HepG2 (cell line): ENCODE measurements at regions not wholly inside any gene's neighbourhood (a gene's known extent, or its start where the extent isn't known, plus 50 kb on each side); places are given as distances from the start of the nearest gene placed in this dataset.

Experiments used
- AGO2 ChIP-seq: fragments of 200-400 bp; formaldehyde crosslinking; optimal IDR thresholded peaks from 2 replicates; pipeline ENCODE3; 2017; ENCODE audit warnings: mild to moderate bottlenecking, low read depth, low read length, moderate library complexity
- ATAD3A ChIP-seq: sonication (generic); formaldehyde crosslinking; IDR thresholded peaks from 2 replicates; pipeline ENCODE4 v1.4.0; 2020; ENCODE audit warnings: missing genetic modification reagents
- CHD2 ChIP-seq: IDR thresholded peaks from 2 replicates; pipeline ENCODE4 v1.6.1; 2011; ENCODE audit warnings: low read depth, low read length, improper control_type of control experiment
- E2F5 ChIP-seq: sonication (generic); formaldehyde crosslinking; conservative IDR thresholded peaks from 2 replicates; pipeline ENCODE4 v1.4.0; 2020; ENCODE audit warnings: missing genetic modification reagents
- EHMT2 ChIP-seq: fragments of 200-600 bp; sonication (generic); IDR thresholded peaks from 2 replicates; pipeline ENCODE4 v1.7.0; 2017; ENCODE audit warnings: antibody characterized with exemption, low read depth, low read length, borderline replicate concordance
- ETV5 ChIP-seq: IDR thresholded peaks from 2 replicates; pipeline ENCODE4 v1.6.1; 2018; ENCODE audit warnings: missing biosample characterization, missing genetic modification reagents, inconsistent platforms, borderline replicate concordance
- HNF4G ChIP-seq, 2 experiments: sonication (generic) in 1 of 2; formaldehyde crosslinking in 1 of 2; IDR thresholded peaks; 2 replicates each; pipeline versions ENCODE4 v1.4.0 to v1.6.1; 2011 to 2020; ENCODE audit warnings: borderline replicate concordance in 2 of 2, low read depth in 2 of 2, mild to moderate bottlenecking in 2 of 2, low read length in 1 of 2, missing genetic modification reagents in 1 of 2, moderate library complexity in 1 of 2
- JARID2 ChIP-seq: sonication (generic); formaldehyde crosslinking; IDR thresholded peaks from 2 replicates; pipeline ENCODE4 v1.8.1; 2023; ENCODE audit warnings: missing genetic modification reagents, inconsistent platforms; ENCODE audit not compliant: insufficient replicate concordance
- KDM2A ChIP-seq: sonication (generic); formaldehyde crosslinking; IDR thresholded peaks from 2 replicates; pipeline ENCODE4 v1.4.0; 2020; ENCODE audit warnings: low read depth, missing genetic modification reagents, borderline replicate concordance
- KLF9 ChIP-seq: IDR thresholded peaks from 2 replicates; pipeline ENCODE4 v1.6.1; 2016; ENCODE audit warnings: low read depth
- MAFF ChIP-seq: IDR thresholded peaks from 2 replicates; pipeline ENCODE4 v1.6.1; 2011; ENCODE audit warnings: low read depth, low read length, improper control_type of control experiment
- MAFG ChIP-seq: sonication (generic); formaldehyde crosslinking; IDR thresholded peaks from 2 replicates; pipeline ENCODE4 v1.5.1; 2020; ENCODE audit warnings: mild to moderate bottlenecking, missing genetic modification reagents
- PATZ1 ChIP-seq: sonication (generic); formaldehyde crosslinking; IDR thresholded peaks from 2 replicates; pipeline ENCODE4 v1.4.0; 2020; ENCODE audit warnings: missing genetic modification reagents
- SRY ChIP-seq: sonication (generic); formaldehyde crosslinking; IDR thresholded peaks from 2 replicates; pipeline ENCODE4 v1.8.0; 2022; ENCODE audit warnings: mild to moderate bottlenecking, missing genetic modification reagents
- SUZ12 ChIP-seq: fragments of 150-350 bp; IDR thresholded peaks from 2 replicates; pipeline ENCODE4 v1.6.1; 2014; ENCODE audit warnings: low read depth, low read length
- TOE1 ChIP-seq: sonication (generic); formaldehyde crosslinking; IDR thresholded peaks from 2 replicates; pipeline ENCODE4 v1.4.0; 2020; ENCODE audit warnings: mild to moderate bottlenecking, missing genetic modification reagents
- TRIM24 ChIP-seq: sonication (generic); formaldehyde crosslinking; IDR thresholded peaks from 2 replicates; pipeline ENCODE4 v1.8.0; 2022; ENCODE audit warnings: mild to moderate bottlenecking, missing genetic modification reagents
- ZNF260 ChIP-seq: sonication (generic); formaldehyde crosslinking; IDR thresholded peaks from 2 replicates; pipeline ENCODE4 v1.4.0; 2020; ENCODE audit warnings: missing genetic modification reagents, low read depth, mild to moderate bottlenecking, borderline replicate concordance
- ZNF557 ChIP-seq: sonication (generic); formaldehyde crosslinking; IDR thresholded peaks from 2 replicates; pipeline ENCODE4 v1.4.0; 2020; ENCODE audit warnings: missing genetic modification reagents
- ZNF609 ChIP-seq: sonication (generic); formaldehyde crosslinking; IDR thresholded peaks from 2 replicates; pipeline ENCODE4 v1.4.0; 2020; ENCODE audit warnings: mild to moderate bottlenecking, missing genetic modification reagents, borderline replicate concordance
- ZSCAN20 ChIP-seq: sonication (generic); formaldehyde crosslinking; IDR thresholded peaks from 2 replicates; pipeline ENCODE4 v1.4.0; 2020; ENCODE audit warnings: missing genetic modification reagents, mild to moderate bottlenecking, borderline replicate concordance
- ZSCAN29 ChIP-seq: sonication (generic); formaldehyde crosslinking; conservative IDR thresholded peaks from 2 replicates; pipeline ENCODE4 v1.4.0; 2020; ENCODE audit warnings: mild to moderate bottlenecking, missing genetic modification reagents

GRCh38 chr2:44061876-44062275, 66.1 kb upstream of the LRPPRC start (continued):
- TF ChIP-seq ZNF609 (no peak), CHD2 (no peak), MAFF (no peak), EHMT2 (peak; percentile 79; the same call in 1 of the 2 replicates), SUZ12 (no peak), ETV5 (CRISPR knock-in tag) (peak; percentile 53; the same call in 1 of the 2 replicates), MAFG (CRISPR knock-in tag) (no peak), AGO2 (no peak), HNF4G (IDR thresholded peaks at IDR 0.05; ENCODE audit: borderline replicate concordance, low read depth, low read length) (peak; percentile 100), HNF4G (CRISPR knock-in tag; IDR thresholded peaks at IDR 0.05; ENCODE audit: borderline replicate concordance, low read depth) (peak; percentile 90), SRY (CRISPR knock-in tag) (no peak), JARID2 (CRISPR knock-in tag) (no peak), ZNF260 (no peak), PATZ1 (peak; percentile 88), ZSCAN20 (CRISPR knock-in tag) (peak; percentile 74; the same call in 1 of the 2 replicates), E2F5 (CRISPR knock-in tag) (no peak), ATAD3A (CRISPR knock-in tag) (no peak), TRIM24 (CRISPR knock-in tag) (peak; percentile 76), KDM2A (CRISPR knock-in tag) (no peak), ZNF557 (CRISPR knock-in tag) (0 out of 2 replicates have a peak, but pooled peaks have one; percentile 67), KLF9 (no peak), TOE1 (CRISPR knock-in tag) (no peak), ZSCAN29 (CRISPR knock-in tag) (no peak)
